GM12878 (cell line): ENCODE measurements at regions not wholly inside any gene's neighbourhood (a gene's known extent, or its start where the extent isn't known, plus 50 kb on each side); places are given as distances from the start of the nearest gene placed in this dataset.

Source experiments
- IKZF1 ChIP-seq: fragments of 450-650 bp; conservative IDR thresholded peaks from 2 replicates; pipeline ENCODE4 v1.6.1; 2017; ENCODE audit warnings: antibody characterized with exemption, mild to moderate bottlenecking
- RAD21 ChIP-seq: IDR thresholded peaks from 2 replicates; pipeline ENCODE4 v1.6.1; 2011; ENCODE audit warnings: mild to moderate bottlenecking, low read depth, low read length, moderate library complexity; ENCODE audit not compliant: insufficient read depth
- TBL1XR1 ChIP-seq: IDR thresholded peaks from 2 replicates; pipeline ENCODE4 v1.6.1; 2012; ENCODE audit warnings: low read depth, low read length, improper control_type of control experiment
- TCF12 ChIP-seq: IDR thresholded peaks from 2 replicates; pipeline ENCODE4 v1.6.1; 2011; ENCODE audit warnings: low read depth, mild to moderate bottlenecking, low read length
- ZBTB4 ChIP-seq: fragments of 450-650 bp; formaldehyde crosslinking; IDR thresholded peaks from 2 replicates; pipeline ENCODE4 v1.4.0; 2022; ENCODE audit warnings: mild to moderate bottlenecking, moderate library complexity
- ZBTB40 ChIP-seq: fragments of 450-650 bp; IDR thresholded peaks from 2 replicates; pipeline ENCODE4 v1.6.1; 2016; ENCODE audit warnings: mild to moderate bottlenecking, moderate library complexity, borderline replicate concordance
- ZSCAN29 ChIP-seq: fragments of 450-650 bp; IDR thresholded peaks from 2 replicates; pipeline ENCODE4 v1.6.1; 2017; ENCODE audit warnings: mild to moderate bottlenecking, moderate library complexity
- TF ChIP-seq, protein P1 (sequence below): fragments of 450-650 bp; IDR thresholded peaks from 2 replicates; pipeline ENCODE4 v1.6.1; 2018; ENCODE audit warnings: borderline replicate concordance, mild to moderate bottlenecking; ENCODE audit not compliant: partially characterized antibody

DNA sequence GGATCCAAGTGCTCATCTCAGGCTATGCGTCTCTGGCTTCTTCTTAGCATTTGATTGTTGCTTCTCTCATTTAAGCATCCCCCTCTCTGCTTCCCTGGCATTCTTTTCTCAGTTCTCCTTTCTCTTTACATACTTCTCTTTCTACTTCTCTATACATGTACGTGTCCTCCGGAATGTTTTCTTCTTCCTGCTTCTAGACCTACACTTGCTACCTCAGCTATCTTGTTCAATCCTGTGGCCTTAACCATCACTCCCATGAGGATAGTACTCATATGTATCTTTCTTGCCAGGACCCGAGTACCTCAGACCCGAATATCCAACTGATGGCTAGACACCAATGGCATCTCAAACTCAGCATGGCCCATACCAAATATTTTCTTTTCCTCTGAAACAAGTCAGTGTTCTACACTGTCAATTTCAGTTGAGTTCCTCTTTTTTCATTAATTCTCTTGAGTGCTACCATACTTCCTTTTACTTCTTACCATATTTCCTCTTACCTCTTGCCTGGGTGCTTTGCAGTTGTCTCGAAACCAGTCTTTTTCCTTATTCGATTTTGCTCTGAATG is 115.1 kb upstream of the SLC38A2 start (continued):
- TF ChIP-seq ZBTB4: no peak
- TF ChIP-seq TBL1XR1: no peak
- no peak; the same call in 1 of the 2 replicates for TF ChIP-seq IKZF1
- TF ChIP-seq, protein P1, sequence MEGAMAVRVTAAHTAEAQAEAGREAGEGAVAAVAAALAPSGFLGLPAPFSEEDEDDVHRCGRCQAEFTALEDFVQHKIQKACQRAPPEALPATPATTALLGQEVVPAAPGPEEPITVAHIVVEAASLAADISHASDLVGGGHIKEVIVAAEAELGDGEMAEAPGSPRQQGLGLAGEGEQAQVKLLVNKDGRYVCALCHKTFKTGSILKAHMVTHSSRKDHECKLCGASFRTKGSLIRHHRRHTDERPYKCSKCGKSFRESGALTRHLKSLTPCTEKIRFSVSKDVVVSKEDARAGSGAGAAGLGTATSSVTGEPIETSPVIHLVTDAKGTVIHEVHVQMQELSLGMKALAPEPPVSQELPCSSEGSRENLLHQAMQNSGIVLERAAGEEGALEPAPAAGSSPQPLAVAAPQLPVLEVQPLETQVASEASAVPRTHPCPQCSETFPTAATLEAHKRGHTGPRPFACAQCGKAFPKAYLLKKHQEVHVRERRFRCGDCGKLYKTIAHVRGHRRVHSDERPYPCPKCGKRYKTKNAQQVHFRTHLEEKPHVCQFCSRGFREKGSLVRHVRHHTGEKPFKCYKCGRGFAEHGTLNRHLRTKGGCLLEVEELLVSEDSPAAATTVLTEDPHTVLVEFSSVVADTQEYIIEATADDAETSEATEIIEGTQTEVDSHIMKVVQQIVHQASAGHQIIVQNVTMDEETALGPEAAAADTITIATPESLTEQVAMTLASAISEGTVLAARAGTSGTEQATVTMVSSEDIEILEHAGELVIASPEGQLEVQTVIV: no peak
- no peak for TF ChIP-seq ZSCAN29
- TF ChIP-seq RAD21: no peak
- TF ChIP-seq ZBTB40: no peak
- TF ChIP-seq TCF12: no peak
